Activated T-helper 1 cell treated with anti-CD3 and anti-CD28 coated beads, Interleukin-12 subunit alpha, Interleukin-12 subunit beta, Interleukin-2, Interleukin-4 antibody, amounts not matched to agents 30 ng/mL and 10 ng/mL and 1 ng/mL, durations not matched to agents 14 hours and 24 hours and 36 hours (primary cell): ENCODE measurements at regions not wholly inside any gene's neighbourhood (a gene's known extent, or its start where the extent isn't known, plus 50 kb on each side); places are given as distances from the start of the nearest gene placed in this dataset.

Experiments used
- DNase-seq: peaks from one replicate; pipeline ENCODE4 v3.0.0; 2021; ENCODE audit warnings: low spot score
- H3K27ac Mint-ChIP-seq: one replicate; pipeline ENCODE4 v1.8.0; 2021; ENCODE audit warnings: mild to moderate bottlenecking, mixed read lengths
- H3K27me3 Mint-ChIP-seq: one replicate; pipeline ENCODE4 v1.8.0; 2022; ENCODE audit warnings: mild to moderate bottlenecking, moderate library complexity, mixed read lengths; ENCODE audit not compliant: insufficient read depth
- H3K36me3 Mint-ChIP-seq: one replicate; pipeline ENCODE4 v1.8.0; 2021; ENCODE audit warnings: low read depth, mixed read lengths
- H3K4me1 Mint-ChIP-seq: one replicate; pipeline ENCODE4 v1.8.0; 2021; ENCODE audit warnings: low read depth, mixed read lengths
- H3K4me3 Mint-ChIP-seq: one replicate; pipeline ENCODE4 v1.8.0; 2021; ENCODE audit warnings: mild to moderate bottlenecking, moderate library complexity, mixed read lengths
- H3K9me3 Mint-ChIP-seq: one replicate; pipeline ENCODE4 v1.8.0; 2021; ENCODE audit warnings: mixed read lengths
- intact Hi-C: fragments of 100-400 bp; cut with micrococcal nuclease; formaldehyde crosslinking; loops from one replicate; pipeline ENCODE4 v1.15.1; 2024

DNA sequence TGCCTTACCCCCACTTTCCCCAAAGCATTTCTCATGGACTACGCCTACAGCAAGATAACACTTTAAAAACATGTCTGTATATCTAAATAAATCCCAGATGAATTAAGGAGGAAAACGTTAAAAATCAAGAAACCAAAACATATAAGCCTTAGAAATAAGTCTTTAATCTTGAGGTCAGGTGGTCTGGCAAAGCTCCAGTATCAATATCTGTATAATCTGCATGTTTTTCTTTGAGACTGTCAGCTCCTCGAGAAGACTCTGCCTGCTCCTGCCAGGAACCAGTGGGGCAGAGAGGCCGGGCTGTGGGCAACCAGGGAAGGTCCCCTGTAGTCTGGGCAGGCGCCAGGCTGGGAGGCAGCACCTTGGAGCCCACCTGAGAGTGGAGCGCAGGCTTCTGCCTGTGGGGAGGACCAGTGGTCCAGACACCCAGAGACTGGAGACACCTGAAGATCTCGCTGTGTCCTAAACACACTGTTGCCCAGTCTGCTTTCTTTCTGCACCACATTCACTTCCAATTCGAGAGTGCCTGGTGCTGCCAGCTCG is 291.0 kb upstream of the SOX11 start:
- Mint-ChIP-seq H3K27ac (no peak overlapping the region), H3K4me3 (no peak overlapping the region), H3K4me1 (no peaks in the 10 kb centered on the region), H3K36me3 (no peaks in the 10 kb centered on the region), H3K9me3 (no peaks in the 10 kb centered on the region), H3K27me3 (no peaks in the 10 kb centered on the region)
- intact Hi-C loops, result no loop called here
- no peak for DNase-seq

DNA sequence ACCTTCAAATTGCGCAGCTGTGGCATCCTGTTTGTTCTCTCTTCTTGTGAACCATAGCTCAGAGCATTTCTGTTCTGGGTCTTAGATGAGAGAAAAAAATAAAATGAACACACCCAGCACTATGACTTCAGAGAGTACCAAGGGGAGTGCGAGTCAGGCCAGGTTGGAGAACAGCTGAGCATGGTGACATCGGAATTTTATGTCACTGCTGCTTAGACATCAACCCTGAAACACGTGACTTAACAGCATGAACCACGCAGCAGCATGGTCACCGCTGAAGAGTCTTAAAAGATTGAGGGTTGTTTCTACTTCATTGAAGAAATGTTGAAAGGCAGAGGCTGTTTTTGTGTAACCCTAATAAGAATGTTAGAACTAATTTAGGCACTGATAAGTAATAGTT is 288.8 kb upstream of the SOX11 start:
- DNase-seq, result no peak
- no peaks in the 10 kb centered on the region for H3K4me1 Mint-ChIP-seq
- H3K9me3 Mint-ChIP-seq, result no peaks in the 10 kb centered on the region
- no peaks in the 10 kb centered on the region for H3K36me3 Mint-ChIP-seq
- intact Hi-C loops, result no loop called here
- no peak overlapping the region for H3K4me3 Mint-ChIP-seq
- no peaks in the 10 kb centered on the region for H3K27me3 Mint-ChIP-seq
- H3K27ac Mint-ChIP-seq, result no peak overlapping the region

DNA sequence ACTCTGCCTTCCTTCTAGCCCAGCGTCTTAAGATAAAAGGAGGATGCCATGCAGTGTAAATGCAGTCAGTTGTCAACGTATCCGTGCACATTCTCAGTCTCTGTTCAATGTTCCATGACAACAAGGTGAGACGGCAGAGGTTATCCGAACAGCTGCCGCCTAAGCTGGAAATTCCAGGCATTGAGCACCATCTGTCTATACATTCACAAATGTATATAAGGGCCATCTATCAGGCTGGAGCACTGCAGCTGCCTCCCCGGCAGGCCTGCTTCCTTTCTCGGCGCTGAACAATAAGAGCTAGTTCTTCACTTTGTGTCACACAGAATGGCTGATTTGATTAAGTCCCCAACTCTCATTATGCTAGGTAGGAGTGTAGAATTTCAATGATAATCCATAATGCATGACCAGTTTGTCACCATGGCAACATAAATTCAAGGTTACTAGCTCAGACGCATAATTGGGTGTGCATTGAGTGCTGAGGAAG is 282.2 kb upstream of the SOX11 start:
- no peak overlapping the region for H3K4me3 Mint-ChIP-seq
- H3K36me3 Mint-ChIP-seq, result no peaks in the 10 kb centered on the region
- DNase-seq, result no peak
- no peak overlapping the region for H3K27ac Mint-ChIP-seq
- intact Hi-C loops, result no loop called here
- H3K9me3 Mint-ChIP-seq, result no peaks in the 10 kb centered on the region
- H3K27me3 Mint-ChIP-seq, result no peaks in the 10 kb centered on the region
- no peaks in the 10 kb centered on the region for H3K4me1 Mint-ChIP-seq

DNA sequence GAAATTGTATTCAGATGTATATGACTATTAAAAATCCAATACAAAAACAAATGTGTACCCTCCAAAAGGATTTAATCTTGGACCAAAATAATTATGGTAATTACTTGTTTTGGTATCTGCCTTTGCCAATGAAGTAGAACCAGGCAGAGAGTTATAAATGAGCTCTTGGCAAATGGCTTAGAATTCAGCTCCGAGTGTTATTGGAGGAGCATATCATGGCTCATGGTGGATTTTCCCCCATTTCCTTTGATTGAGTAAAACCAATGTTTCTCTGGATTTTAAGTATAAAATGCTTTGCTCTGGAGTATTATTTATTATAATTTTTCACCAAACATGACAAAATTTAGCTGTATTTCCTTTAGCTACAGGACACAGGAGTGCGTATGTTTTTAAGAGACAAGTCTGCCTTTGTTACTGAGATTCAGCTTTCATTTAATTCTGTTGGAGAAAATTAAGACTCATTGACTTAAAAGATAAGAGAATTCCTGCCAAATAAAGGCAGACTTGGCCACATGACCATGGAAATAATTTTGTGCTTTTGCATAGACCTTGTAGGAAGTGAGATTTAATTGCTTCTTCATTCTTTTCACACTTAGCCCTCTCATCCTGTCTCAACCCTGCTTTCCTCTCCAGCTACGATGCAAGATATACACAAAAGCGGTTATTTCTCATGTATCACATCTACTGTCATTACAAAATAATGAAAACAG is 281.0 kb upstream of the SOX11 start:
- no peaks in the 10 kb centered on the region for H3K27me3 Mint-ChIP-seq
- H3K9me3 Mint-ChIP-seq, result no peaks in the 10 kb centered on the region
- H3K27ac Mint-ChIP-seq, result no peak overlapping the region
- H3K36me3 Mint-ChIP-seq, result no peaks in the 10 kb centered on the region
- no peak overlapping the region for H3K4me3 Mint-ChIP-seq
- no peak for DNase-seq
- H3K4me1 Mint-ChIP-seq, result no peaks in the 10 kb centered on the region
- intact Hi-C loops, result no loop called here

DNA sequence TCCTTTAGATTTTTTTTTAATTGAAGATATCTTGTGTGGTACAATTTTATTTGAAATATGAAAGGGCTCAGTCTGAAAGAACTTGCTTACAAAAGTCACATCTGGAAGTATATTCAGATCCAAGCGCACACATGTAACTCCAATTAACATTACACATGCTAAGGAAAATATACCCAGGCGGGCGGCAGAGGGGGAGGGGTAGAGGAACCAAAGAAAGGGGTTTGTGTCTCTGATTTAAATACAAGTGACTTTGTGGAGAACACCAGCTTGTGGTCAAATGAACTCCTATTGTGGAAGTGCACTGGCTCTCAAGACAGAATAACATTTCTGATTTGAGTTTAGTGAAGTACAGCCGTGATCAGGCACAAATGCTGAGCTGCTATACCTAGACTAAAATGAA is 280.2 kb upstream of the SOX11 start:
- intact Hi-C loops, result no loop called here
- H3K36me3 Mint-ChIP-seq, result no peaks in the 10 kb centered on the region
- no peak overlapping the region for H3K4me3 Mint-ChIP-seq
- no peaks in the 10 kb centered on the region for H3K4me1 Mint-ChIP-seq
- H3K27ac Mint-ChIP-seq, result no peak overlapping the region
- no peaks in the 10 kb centered on the region for H3K9me3 Mint-ChIP-seq
- no peak for DNase-seq
- H3K27me3 Mint-ChIP-seq, result no peaks in the 10 kb centered on the region

DNA sequence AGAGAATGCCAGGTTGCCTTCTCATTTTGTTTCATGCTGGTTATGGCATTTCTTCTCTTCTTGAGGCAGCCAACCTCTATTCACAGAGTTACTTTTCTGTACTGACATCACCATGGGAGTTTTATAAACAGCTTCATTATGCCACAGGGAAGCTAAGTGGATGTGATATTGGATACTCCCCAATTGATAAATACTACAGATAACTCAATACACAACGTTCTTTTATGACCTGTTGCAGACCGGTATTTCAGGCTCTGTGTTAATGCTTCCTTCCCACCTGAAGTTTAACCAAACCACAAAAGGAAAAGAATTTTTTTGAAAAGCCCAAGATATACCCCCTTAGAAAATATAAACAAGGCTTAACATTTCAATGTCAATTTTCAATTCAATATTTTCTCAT is 258.3 kb upstream of the SOX11 start:
- intact Hi-C loops, result no loop called here
- no peak for DNase-seq
- Mint-ChIP-seq H3K4me3 (no peak overlapping the region), H3K27me3 (no peaks in the 10 kb centered on the region), H3K4me1 (no peaks in the 10 kb centered on the region), H3K27ac (no peak overlapping the region), H3K36me3 (no peaks in the 10 kb centered on the region), H3K9me3 (no peaks in the 10 kb centered on the region)

DNA sequence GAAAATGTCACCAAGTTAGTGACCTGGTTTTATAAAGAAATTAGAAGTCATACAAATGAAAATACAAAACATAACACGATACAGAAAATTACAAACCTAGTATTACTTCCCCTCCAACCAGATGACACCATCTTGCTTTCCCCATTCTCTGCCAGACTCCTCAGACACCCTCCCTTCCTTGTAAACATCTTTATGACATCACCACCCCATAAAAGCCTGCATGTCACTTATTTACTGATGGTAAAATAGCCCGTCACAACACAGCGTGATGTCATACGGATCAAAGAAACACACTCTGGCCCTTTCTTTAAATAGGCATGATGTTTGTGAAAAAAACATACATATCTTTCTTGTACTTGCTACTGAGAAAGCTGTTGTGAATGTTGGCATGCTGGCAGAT is 254.8 kb upstream of the SOX11 start:
- DNase-seq, result no peak
- intact Hi-C loops, result no loop called here
- Mint-ChIP-seq H3K4me3 (no peak overlapping the region), H3K27me3 (no peaks in the 10 kb centered on the region), H3K4me1 (no peaks in the 10 kb centered on the region), H3K27ac (no peak overlapping the region), H3K36me3 (no peaks in the 10 kb centered on the region), H3K9me3 (no peaks in the 10 kb centered on the region)

DNA sequence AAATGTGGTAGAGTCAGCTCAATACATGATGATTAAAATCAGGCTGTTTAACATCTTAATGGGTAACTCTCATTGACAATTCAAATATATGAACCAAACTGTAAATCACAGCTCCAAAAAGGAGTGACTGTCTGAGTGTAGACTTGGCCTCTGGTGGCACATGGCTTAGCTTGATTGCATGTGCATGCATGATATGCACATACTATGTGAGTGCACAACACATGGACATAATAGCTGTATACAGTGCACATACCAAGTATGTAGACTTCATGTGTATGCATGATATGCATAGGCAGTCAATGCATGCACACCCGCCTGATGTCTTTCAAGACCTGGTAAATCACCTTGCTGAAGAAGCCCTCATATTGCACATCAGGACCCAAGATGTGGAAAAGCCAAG is 252.0 kb upstream of the SOX11 start:
- Mint-ChIP-seq H3K27me3 (no peaks in the 10 kb centered on the region), H3K36me3 (no peaks in the 10 kb centered on the region), H3K4me3 (no peak overlapping the region), H3K9me3 (no peaks in the 10 kb centered on the region), H3K27ac (no peak overlapping the region), H3K4me1 (no peaks in the 10 kb centered on the region)
- DNase-seq, result no peak
- intact Hi-C loops, result no loop called here

DNA sequence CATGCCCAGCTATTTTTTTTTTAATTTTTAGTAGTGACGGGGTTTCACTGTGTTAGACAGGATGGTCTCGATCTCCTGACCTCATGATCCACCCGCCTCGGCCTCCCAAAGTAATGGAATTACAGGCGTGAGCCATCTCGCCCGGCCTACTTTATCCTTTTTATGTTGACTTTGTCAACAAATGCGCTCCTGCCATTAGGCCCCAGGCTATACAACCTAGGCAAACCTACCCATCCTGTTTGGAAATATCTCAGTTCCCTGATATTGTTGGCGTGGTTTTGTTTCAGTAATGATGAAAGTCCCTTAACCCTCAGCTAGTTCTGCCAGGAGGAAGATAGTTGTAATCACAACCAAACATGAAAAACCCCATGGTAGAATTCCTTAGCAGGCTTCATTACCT is 249.4 kb upstream of the SOX11 start:
- Mint-ChIP-seq H3K27ac (no peak overlapping the region), H3K4me1 (no peaks in the 10 kb centered on the region), H3K27me3 (no peaks in the 10 kb centered on the region), H3K4me3 (no peak overlapping the region), H3K9me3 (peaks cover 3% of the 10 kb centered on the region), H3K36me3 (no peaks in the 10 kb centered on the region)
- intact Hi-C loops, result no loop called here
- DNase-seq, result no peak

DNA sequence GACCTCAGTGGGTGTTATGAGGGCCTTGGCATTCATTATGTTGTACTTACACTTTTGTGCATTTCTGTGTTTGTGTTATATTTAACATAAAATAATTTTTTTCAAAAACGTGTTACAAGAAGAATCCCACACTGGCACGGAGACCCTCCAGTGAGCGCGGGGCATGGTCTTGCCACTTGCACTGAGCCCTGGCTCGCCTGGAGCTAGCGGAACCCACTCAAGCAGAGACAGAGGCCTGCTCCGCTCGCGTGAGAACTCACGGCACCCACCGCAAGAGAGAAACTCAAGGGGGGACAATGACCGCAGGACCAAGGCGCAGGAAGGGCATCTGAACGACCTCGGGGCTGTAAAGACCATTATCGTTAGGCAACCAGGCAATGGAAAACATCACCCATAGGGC is 248.0 kb upstream of the SOX11 start:
- intact Hi-C loops, result no loop called here
- Mint-ChIP-seq H3K4me1 (no peaks in the 10 kb centered on the region), H3K27me3 (no peaks in the 10 kb centered on the region), H3K9me3 (peaks cover 3% of the 10 kb centered on the region), H3K27ac (no peak overlapping the region), H3K36me3 (no peaks in the 10 kb centered on the region), H3K4me3 (no peak overlapping the region)
- no peak for DNase-seq

DNA sequence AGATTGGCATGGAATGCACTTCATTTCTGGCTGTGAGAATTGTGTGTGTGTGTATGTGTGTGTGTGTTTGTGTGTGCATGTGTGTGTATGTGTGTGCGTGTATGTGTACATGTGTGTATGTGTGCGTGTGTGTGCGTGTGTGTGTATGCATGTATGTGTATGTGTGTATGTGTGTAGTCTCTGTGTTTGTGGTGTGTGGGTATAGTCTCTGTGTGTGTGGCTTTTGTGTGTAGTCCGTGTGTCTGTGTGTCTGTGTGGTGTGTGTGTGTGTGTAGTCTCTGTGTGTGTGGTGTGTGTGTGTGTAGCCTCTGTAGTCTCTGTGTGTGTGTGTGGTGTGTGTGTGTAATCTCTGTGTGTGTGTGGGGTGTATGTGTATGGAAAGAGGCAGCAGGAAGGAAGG is 247.3 kb upstream of the SOX11 start:
- H3K4me1 Mint-ChIP-seq, result no peaks in the 10 kb centered on the region
- no peaks in the 10 kb centered on the region for H3K36me3 Mint-ChIP-seq
- no peaks in the 10 kb centered on the region for H3K27me3 Mint-ChIP-seq
- H3K27ac Mint-ChIP-seq, result no peak overlapping the region
- H3K9me3 Mint-ChIP-seq, result peaks cover 3% of the 10 kb centered on the region
- H3K4me3 Mint-ChIP-seq, result no peak overlapping the region
- intact Hi-C loops, result no loop called here
- no peak for DNase-seq

DNA sequence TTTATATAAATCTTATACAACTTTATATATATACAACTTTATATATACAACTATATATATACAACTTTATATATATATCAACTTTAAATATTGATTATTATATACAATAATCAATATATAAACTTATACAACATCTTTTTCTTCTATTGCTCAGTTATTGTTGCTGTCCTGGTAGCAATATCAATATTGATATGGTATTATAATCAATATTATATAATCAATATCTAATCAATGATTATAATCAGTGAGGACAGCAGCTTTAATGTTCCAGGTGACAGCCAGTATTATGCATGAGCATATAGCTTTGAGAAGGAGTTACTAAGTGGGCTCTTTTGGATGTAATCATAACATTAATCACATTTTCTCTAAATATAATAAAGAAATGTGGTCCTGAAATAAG is 242.3 kb upstream of the SOX11 start:
- Mint-ChIP-seq H3K4me3 (no peak overlapping the region), H3K27ac (no peak overlapping the region), H3K27me3 (no peaks in the 10 kb centered on the region), H3K36me3 (no peaks in the 10 kb centered on the region), H3K9me3 (peaks cover 3% of the 10 kb centered on the region), H3K4me1 (no peaks in the 10 kb centered on the region)
- DNase-seq, result no peak
- intact Hi-C loops, result no loop called here

DNA sequence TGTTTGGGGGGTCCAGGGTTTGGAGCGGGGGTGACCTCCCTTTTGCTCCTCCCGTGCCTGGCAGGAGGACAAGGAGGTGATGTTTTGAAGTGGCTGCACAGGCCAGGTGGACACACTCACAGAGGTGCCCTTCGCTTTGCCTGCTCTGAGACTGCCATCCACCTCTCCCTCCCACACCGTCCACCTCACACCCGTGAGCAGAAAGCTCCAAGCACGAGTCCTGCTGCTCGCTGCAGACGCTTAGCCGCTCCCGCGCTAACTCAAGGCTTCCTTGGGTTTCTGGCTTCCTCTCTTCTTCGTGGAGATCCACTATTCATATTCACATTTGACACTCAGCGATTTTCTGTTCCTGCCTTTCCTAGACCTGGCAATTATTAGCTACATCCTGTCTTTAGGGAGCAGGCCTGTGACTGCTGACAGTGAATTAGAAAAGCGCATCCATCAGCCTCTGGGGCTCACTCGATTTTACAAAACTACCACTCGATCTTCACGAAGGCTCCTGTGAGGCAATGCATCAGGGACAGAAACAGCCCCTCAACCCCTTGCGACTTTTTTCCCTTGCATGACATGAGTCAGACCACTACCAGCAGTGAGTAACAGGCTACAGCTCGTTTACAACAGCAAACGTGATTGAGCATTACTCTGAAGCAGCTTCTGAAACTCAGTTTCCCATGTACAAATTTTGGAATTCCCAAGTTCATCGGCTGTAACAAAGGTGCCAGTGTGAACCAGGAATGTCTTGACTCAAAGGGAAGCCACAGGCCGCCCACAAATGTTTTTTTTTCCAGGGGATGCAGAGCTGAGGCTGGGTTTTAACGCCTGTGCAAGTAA is 238.7 kb upstream of the SOX11 start:
- Mint-ChIP-seq H3K9me3 (no peaks in the 10 kb centered on the region), H3K27me3 (no peaks in the 10 kb centered on the region), H3K4me1 (no peaks in the 10 kb centered on the region), H3K27ac (no peak overlapping the region), H3K36me3 (no peaks in the 10 kb centered on the region), H3K4me3 (no peak overlapping the region)
- no peak for DNase-seq
- intact Hi-C loops, result no loop called here
